IPS-18c (cell line): ENCODE measurements at regions not wholly inside any gene's neighbourhood (a gene's known extent, or its start where the extent isn't known, plus 50 kb on each side); places are given as distances from the start of the nearest gene placed in this dataset.

Source experiments
- H3K4me3 ChIP-seq: 2 replicates; pipeline ENCODE4 v1.7.0; 2013; ENCODE audit warnings: low read depth, mild to moderate bottlenecking, low read length, moderate library complexity; ENCODE audit not compliant: insufficient read depth
- H3K9me3 ChIP-seq: one replicate; pipeline ENCODE4 v1.6.1; 2013; ENCODE audit warnings: mild to moderate bottlenecking, low read length, moderate library complexity; ENCODE audit not compliant: control insufficient read depth, insufficient read depth

GRCh38 chr6:165886169-165886568 lies 223.1 kb upstream of the PDE10A start:
- no peak overlapping the region for H3K4me3 ChIP-seq
- H3K9me3 ChIP-seq: peaks cover 4% of the 10 kb centered on the region

- Histone ChIP-seq H3K9me3 (peaks cover 4% of the 10 kb centered on the region), H3K4me3 (no peak overlapping the region)
These were observed 222.0 kb upstream of the PDE10A start for GRCh38 chr6:165884813-165885765.

- Histone ChIP-seq H3K4me3 (no peak overlapping the region), H3K9me3 (peaks cover 6% of the 10 kb centered on the region)
These were observed 221.0 kb upstream of the PDE10A start for GRCh38 chr6:165883851-165884640.

GRCh38 chr6:165881806-165882205 lies 218.8 kb upstream of the PDE10A start:
- H3K9me3 ChIP-seq: peaks cover 2% of the 10 kb centered on the region
- H3K4me3 ChIP-seq: no peak overlapping the region

GRCh38 chr6:165880686-165881085 lies 217.6 kb upstream of the PDE10A start:
- H3K9me3 ChIP-seq: peaks cover 2% of the 10 kb centered on the region

GRCh38 chr6:165877773-165878172 lies 214.7 kb upstream of the PDE10A start:
- H3K4me3 ChIP-seq: no peak overlapping the region
- H3K9me3 ChIP-seq: peaks cover 2% of the 10 kb centered on the region

More at GRCh38 chr6:165880686-165881085, 217.6 kb upstream of the PDE10A start:
- no peak overlapping the region for H3K4me3 ChIP-seq

GRCh38 chr6:165877192-165877591 lies 214.2 kb upstream of the PDE10A start:
- Histone ChIP-seq H3K4me3 (no peak overlapping the region), H3K9me3 (peaks cover 2% of the 10 kb centered on the region)

- peaks cover 2% of the 10 kb centered on the region for H3K9me3 ChIP-seq
- no peak overlapping the region for H3K4me3 ChIP-seq
These were observed 213.5 kb upstream of the PDE10A start for GRCh38 chr6:165876588-165876987.

- no peak overlapping the region for H3K4me3 ChIP-seq
- peaks cover 2% of the 10 kb centered on the region for H3K9me3 ChIP-seq
These were observed 212.9 kb upstream of the PDE10A start for GRCh38 chr6:165875946-165876345.

GRCh38 chr6:165873976-165874375 lies 210.9 kb upstream of the PDE10A start:
- Histone ChIP-seq H3K9me3 (no peaks in the 10 kb centered on the region), H3K4me3 (no peak overlapping the region)

GRCh38 chr6:165872811-165873210 lies 209.8 kb upstream of the PDE10A start:
- no peak overlapping the region for H3K4me3 ChIP-seq
- H3K9me3 ChIP-seq: no peaks in the 10 kb centered on the region

GRCh38 chr6:165872311-165872710 lies 209.3 kb upstream of the PDE10A start:
- no peaks in the 10 kb centered on the region for H3K9me3 ChIP-seq
- no peak overlapping the region for H3K4me3 ChIP-seq

GRCh38 chr6:165871571-165871970 lies 208.5 kb upstream of the PDE10A start:
- no peaks in the 10 kb centered on the region for H3K9me3 ChIP-seq
- H3K4me3 ChIP-seq: no peak overlapping the region

- H3K9me3 ChIP-seq: no peaks in the 10 kb centered on the region
- H3K4me3 ChIP-seq: no peak overlapping the region
These were observed 206.5 kb upstream of the PDE10A start for GRCh38 chr6:165869526-165869925.

GRCh38 chr6:165864925-165865324 lies 201.9 kb upstream of the PDE10A start:
- H3K9me3 ChIP-seq: no peaks in the 10 kb centered on the region
- H3K4me3 ChIP-seq: no peak overlapping the region

- H3K4me3 ChIP-seq: no peak overlapping the region
- no peaks in the 10 kb centered on the region for H3K9me3 ChIP-seq
These were observed 201.2 kb upstream of the PDE10A start for GRCh38 chr6:165864218-165864617.

GRCh38 chr6:165863801-165864200 lies 200.8 kb upstream of the PDE10A start:
- no peaks in the 10 kb centered on the region for H3K9me3 ChIP-seq
- no peak overlapping the region for H3K4me3 ChIP-seq

GRCh38 chr6:165862813-165863212 lies 199.8 kb upstream of the PDE10A start:
- Histone ChIP-seq H3K4me3 (no peak overlapping the region), H3K9me3 (no peaks in the 10 kb centered on the region)
